ENCODE measurements at regions not wholly inside any gene's neighbourhood (a gene's known extent, or its start where the extent isn't known, plus 50 kb on each side); places are given as distances from the start of the nearest gene placed in this dataset.

DNA sequence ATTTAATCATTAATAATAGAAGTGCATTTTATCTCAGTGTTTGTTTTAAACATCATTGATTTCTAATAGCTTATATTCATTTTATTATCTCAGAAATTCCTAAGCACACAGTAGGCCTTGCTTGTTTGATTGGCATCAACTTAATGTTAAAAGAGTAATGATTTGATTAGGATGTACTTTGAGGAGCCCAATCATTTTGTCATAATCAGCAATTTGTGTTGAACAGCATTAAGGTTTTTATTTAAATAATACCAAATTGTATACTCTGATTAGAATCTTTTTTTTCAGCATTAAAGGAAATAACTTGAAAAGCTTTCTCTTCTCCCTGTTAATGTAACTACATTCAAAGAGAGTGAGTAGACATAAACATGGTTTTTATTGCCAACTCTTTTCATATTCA lies 2262.0 kb upstream of the TENM3 start:
- DNase-seq, result no peak

DNA sequence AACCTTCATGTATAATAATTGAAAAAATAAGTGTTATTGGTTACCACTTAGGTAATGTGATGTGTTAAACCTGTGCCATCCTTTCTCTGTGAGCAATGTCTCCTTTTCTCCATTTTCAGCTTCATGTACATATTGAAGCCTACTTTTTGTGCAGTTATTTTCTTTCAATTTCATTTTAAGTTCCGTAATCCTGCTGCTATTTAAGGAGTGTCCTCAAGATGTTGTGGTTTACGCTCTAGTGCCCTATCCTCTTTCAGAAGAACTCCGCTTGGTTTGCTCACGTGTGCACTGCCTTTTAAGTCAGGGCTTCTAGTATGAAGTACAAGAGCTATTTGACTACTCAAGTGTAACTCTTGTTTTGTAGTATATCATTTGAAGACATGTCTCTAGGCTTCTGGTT lies 2253.2 kb upstream of the TENM3 start:
- DNase-seq, result no peak

DNA sequence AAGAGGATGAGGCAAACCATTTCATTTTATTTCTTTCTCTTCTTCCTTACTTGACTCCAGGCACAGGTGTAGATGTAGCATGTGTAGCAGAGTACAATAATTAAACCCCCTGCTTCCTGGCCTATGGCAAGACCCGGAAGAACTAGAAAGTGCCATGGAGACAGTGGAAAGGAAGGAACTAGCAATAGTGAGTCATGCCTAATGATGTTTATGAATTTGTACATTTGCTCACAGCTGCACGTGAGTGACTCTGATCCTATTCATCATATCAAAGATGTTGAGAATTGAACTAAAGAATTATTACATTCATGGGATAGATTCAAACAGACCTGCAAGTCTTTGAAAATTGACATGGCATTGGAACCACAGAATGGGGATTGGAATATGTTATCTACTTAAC lies 2233.9 kb upstream of the TENM3 start:
- DNase-seq, result no peak

DNA sequence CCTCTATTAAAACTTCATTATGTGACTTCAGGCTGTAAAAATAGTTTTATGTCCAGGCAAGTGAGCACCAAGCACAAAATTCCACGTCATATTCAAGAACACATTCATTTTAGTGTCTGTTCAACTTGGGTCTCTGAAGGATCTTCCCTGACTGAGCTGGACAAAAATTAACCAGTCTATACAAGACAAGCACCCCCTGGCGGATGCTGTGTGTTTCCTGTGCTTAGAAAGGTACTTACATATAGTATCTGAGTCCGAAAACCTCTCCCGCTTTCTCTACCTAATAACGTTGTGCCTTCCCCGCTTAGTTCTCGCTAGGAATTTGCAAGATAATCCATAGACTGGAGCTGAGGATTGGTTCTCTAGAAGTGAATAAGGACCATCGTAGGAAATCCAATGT lies 2214.5 kb upstream of the TENM3 start:
- no peak for DNase-seq

DNA sequence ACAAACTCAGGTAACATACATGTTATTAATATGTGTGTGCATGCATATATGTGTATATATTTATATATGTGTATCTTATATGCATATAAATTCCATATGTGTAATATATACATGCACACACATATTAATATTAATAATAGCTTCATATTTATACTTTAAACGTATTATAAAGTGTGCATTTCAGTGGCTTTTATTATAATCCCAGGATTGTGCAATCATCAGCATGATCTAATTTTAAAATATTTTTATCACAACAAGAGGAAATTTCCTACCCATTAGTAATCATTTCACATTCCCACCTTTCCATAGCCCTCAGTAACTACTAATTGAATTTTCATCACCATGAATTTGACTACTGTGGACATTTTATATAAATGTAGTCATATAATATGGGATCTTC lies 2211.9 kb upstream of the TENM3 start:
- DNase-seq, result no peak

DNA sequence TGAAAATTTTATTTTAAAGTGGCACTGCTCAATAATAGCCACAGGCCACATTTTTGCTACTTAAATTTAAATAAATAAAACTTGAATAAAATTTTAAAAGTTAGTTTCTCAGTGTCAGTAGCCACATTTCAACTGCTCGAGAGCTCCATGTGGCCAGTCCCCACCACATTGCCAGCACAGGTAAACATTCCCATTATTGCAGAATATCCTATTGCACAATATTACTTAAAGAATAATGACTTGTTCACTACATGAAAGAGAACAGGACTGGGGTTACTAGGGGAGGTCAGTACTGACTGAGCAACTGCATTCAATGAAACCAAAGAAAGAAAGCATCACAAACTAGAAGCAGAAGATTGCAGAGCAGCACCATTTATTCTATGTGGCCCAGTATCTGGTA lies 2201.6 kb upstream of the TENM3 start:
- no peak for DNase-seq

DNA sequence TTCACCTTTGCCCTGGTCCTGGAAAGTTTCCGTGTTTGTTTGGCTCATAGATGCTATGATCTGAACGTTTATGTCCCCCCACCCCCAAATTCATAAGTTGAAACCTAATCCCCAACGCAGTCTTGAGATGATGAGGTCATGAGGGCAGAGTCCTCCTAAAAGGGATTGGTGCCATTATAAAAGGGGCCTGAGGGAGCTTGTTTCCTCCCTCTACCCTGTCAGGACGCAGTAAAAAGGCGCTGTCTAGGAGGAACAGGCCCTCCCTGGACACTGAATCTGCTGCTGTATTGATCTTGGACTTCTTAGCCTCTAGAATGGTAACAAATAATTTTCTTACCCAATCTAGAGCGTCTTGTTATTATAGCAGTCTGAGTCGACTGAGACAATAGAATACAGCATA lies 2190.6 kb upstream of the TENM3 start:
- DNase-seq, result no peak

GRCh38 chr4:180054291-180054690 lies 2188.9 kb upstream of the TENM3 start:
- DNase-seq, result no peak

- DNase-seq, result no peak
Measured at GRCh38 chr4:180057299-180057721, 2185.9 kb upstream of the TENM3 start.

DNA sequence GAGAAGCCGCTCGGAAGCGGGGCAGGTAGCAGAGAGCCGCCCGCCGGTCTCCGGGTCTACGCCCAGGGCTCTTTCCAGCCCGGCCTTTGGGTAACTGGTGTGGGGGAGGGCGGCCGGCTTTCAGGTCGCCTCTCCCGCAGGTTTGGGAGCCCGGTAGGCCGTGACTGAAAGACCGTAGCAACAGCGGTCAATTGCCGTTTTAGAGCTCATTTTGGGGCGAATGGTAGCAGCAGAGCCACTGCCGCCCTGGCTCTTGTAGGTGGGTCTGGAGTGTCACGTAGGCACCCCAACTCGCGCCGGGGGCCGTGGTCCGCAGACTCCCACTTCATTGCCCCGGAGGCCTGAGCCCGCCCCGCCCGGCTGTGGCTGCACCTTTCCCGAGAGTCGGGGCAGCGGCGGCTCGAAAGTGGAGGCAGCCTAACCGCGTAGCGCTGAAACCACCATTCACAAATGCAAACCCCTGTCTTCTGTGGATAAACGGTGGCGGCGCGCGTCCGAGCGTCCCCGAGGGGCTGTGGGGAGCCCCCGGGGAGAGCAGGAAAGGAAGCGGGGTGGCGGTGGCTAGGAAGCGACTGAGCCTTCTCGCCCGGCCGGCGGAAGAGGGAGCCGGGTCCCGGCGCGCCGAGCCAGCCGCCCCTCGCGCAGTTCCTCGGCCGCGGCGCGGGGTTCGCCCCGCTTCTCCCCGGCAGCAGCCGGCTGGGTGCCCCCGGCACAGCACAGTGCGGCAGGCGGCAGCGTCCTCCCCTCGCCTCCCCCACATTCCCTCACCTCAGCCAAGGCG lies 2185.1 kb upstream of the TENM3 start:
- DNase-seq, result no peak

DNA sequence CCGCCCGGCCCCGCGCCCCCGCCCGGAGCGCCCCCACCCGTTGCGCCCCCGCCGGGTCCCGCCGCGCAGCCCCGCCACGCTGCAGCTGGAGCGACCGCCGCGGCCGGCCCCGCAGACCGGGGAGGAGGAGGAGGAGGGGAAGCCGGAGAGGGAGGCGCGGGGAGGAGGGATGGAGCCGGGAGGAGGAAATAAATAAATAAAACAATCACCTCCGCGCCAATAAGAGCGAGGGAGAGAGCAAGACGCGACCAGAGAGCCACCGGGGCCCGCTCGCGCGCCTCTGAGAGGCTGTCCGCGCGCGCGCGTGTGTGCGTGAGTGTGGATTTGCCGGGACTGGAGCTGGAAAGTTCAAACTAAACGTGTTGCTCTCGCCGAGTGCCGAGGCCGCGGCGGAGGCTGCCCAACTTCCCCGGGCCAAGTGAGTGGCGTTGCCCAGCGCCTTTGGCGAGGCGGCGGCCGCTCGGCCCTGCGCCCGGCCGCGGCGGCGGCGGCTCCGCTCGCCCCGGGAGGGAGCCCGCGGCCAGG lies 2184.4 kb upstream of the TENM3 start:
- DNase-seq, result no peak

DNA sequence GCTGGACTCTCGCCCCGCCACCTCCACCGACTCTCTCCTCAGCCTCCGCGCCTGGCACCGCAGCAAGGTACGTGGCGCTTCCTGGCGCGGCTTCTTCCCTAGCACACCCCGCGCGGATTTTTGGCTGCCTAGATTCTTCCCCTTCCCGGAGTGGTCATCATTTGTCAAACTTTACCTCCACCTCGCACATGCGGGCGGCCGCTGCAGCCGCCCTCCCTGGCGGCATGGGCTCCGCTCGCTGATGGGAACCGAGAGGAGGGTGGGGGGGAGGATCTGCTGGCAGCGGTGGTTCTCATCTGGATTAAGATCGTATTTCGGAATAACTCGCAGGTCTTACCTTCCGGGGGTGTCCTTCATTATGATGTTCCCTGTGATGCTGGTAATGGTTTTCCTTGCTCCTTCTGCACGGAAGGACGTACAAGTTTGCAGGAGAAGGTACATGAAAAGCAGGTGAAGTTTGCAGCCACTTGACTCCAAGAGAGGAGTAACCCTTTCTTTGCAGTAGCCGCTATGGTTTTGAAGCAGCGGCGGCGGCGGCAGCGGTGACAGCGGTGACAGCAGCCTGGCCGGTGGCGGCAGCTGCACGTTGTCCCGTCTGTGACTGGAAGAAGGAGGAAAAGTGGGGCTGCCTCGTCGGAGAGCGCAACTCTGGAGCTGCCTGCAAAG lies 2183.9 kb upstream of the TENM3 start:
- no peak for DNase-seq

GRCh38 chr4:180060159-180060889 lies 2182.9 kb upstream of the TENM3 start:
- no peak for DNase-seq

GRCh38 chr4:180081072-180081471 lies 2162.1 kb upstream of the TENM3 start:
- DNase-seq, result no peak

- no peak for DNase-seq
Measured at GRCh38 chr4:180084561-180084960, 2158.6 kb upstream of the TENM3 start.

DNA sequence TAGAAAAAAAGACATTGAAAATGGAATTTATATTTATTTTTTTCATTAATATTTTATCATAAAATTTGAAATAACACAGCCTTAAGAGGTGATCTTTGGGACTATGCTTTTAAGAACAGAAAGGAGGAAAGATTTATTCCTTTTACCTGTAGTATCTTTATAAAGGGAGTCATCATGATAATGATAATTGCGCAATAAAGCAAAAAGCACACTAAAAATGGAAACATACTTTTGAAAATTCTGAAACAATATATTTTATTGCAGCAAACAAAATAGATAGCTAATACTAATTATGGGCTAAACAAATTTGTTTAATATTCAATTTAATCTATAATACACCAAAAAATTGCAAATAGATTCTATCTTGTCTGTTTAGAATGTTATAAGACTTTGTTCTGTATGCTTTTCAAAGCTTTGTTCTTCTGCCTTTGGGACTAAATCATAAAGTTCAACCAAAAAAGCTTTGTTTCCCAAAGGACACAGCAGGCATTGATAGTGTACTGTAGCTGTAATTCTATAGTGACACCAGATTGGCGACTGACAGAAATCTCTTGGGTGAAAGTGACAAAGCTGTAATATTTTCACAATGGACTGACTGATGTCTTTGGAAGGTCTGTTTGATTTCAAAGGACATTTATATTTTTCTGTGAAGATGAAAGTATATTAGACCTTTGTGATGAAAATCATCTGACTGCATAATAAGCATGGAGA lies 2156.6 kb upstream of the TENM3 start:
- DNase-seq, result no peak

DNA sequence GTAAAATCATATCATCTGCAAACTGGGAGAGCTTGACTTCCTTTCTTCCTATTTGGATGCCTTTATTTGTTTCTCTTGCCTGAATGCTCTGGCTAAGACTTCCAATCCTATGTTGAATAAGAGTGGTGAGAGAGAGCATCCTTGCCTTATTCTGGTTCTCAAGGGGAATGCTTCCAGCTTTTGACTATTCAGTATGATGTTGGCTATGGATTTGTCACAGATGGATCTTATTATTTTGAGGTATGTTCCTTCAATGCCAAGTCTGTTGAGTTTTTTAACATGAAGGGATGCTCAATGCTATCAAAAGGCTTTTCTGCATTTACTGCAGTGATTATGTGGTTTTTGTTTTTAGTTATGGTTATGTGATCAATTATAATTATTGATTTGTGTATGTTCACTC lies 2144.6 kb upstream of the TENM3 start:
- DNase-seq, result no peak

DNA sequence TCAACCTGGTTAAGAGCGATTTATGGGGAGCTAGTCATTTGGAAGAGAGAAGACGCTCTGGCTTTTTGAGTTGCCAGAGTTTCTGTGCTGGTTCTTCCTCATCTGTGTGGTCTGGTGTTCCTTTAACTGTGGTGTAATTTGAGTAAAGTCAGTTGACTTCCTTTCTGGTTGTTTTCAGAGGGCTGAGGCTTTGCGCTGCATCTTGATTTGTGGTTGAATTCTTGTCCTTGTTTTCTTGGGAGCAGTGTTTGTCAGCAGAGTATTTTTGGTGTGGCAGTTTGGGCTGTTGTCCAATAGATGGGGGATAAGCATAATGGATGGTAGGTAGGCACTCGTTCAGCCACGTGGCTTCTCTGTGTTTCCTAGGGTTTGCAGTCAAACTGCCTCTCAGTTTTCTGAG lies 2143.2 kb upstream of the TENM3 start:
- no peak for DNase-seq

DNA sequence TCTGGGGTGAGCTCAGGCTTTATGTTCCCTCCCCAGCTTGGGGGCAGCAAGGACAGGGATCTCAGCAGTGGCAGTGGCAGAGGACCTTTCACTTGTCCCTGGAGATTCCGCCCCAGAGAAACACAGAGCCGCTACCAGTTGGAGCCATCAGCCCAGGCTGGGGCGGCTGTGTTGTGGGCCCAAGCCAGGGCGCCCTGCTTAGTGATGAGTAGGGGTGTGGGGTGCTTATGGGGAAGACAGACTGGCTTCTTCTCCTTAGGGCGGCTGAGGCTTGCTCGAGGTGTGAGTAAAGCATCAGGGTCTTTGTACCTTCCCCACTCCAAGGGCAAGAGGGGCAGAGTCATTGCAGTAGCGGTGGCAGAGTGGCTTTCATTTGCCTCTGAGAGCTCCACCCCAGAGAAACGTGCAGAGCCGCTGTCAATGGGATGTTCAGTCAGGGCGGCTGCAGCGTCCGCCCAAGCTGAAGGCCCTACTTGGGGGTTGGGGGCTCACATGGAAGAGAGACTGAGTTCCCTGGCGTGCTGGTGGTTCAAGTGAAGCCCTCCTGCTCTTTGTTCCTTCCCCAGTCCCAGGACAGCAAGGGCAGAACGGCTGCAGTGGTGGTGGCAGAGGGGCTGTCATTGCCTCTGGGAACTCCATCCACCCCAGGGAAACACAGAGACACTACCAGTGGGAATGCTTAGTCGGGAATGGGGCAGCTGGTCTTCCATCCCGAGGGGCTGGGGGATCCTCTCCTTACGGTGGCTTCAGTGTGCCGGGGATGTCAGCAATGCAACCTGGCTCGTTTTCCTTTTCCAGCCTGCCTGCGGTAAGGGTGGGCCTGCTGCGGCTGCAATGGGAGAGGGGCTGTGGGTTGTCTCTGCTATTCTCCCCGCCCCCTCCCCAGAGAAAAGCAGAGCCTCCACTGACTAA lies 2142.5 kb upstream of the TENM3 start:
- no peak for DNase-seq

- no peak for DNase-seq
Measured at GRCh38 chr4:180101348-180102083, 2141.7 kb upstream of the TENM3 start.

- DNase-seq, result no peak
Measured at GRCh38 chr4:180103794-180104193, 2139.4 kb upstream of the TENM3 start.

Data from DMS 273 treated with DMSO at 0.1 percent for 48 hours (cell line).